H1 (cell line): ENCODE measurements at regions not wholly inside any gene's neighbourhood (a gene's known extent, or its start where the extent isn't known, plus 50 kb on each side); places are given as distances from the start of the nearest gene placed in this dataset.

Experiments used
- CTBP2 ChIP-seq: IDR thresholded peaks from 2 replicates; pipeline ENCODE4 v1.7.0; 2011; ENCODE audit warnings: borderline replicate concordance, mild to moderate bottlenecking, moderate library complexity, mixed read lengths, low read length; ENCODE audit not compliant: insufficient read depth, insufficient read length
- EP300 ChIP-seq, 2 experiments: IDR thresholded peaks; 1 replicate in 1 of 2; 2 replicates in 1 of 2; pipeline ENCODE4 v1.6.1; 2011 to 2012; ENCODE audit warnings: low read depth in 2 of 2, low read length in 2 of 2, mild to moderate bottlenecking in 2 of 2, borderline replicate concordance in 1 of 2, inconsistent platforms in 1 of 2, moderate library complexity in 1 of 2
- GTF2F1 ChIP-seq: IDR thresholded peaks from 2 replicates; pipeline ENCODE4 v1.6.1; 2012; ENCODE audit warnings: low read depth, low read length, improper control_type of control experiment, borderline replicate concordance
- HDAC2 ChIP-seq, 2 experiments: fragments of 300-600 bp in 1 of 2; sonication (generic) in 1 of 2; IDR thresholded peaks; 2 replicates each; pipeline ENCODE4 v1.6.1; 2011 to 2012; ENCODE audit warnings: low read depth in 2 of 2, low read length in 2 of 2, mild to moderate bottlenecking in 2 of 2, moderate library complexity in 2 of 2, borderline replicate concordance in 1 of 2, inconsistent platforms in 1 of 2
- POLR2AphosphoS5 ChIP-seq: IDR thresholded peaks from 2 replicates; pipeline ENCODE4 v1.6.1; 2011; ENCODE audit warnings: low read depth, low read length
- RFX5 ChIP-seq: IDR thresholded peaks from 2 replicates; pipeline ENCODE4 v1.6.1; 2011; ENCODE audit warnings: low read depth, low read length, improper control_type of control experiment, borderline replicate concordance
- SP2 ChIP-seq: IDR thresholded peaks from 2 replicates; pipeline ENCODE4 v1.6.1; 2012; ENCODE audit warnings: mild to moderate bottlenecking, low read length, inconsistent platforms
- SUZ12 ChIP-seq: fragments of 200-600 bp; sonication (generic); IDR thresholded peaks from 2 replicates; pipeline ENCODE4 v1.6.1; 2012; ENCODE audit warnings: mild to moderate bottlenecking, inconsistent platforms, low read length, moderate library complexity, mixed read lengths
- YY1 ChIP-seq: IDR thresholded peaks from 2 replicates; pipeline ENCODE4 v1.6.1; 2011; ENCODE audit warnings: low read depth, mild to moderate bottlenecking, low read length
- TF ChIP-seq, protein P1 (sequence below), 3 experiments: IDR thresholded peaks; 1 replicate in 2 of 3; 2 replicates in 1 of 3; pipeline versions ENCODE4 v1.5.1 to v1.6.1; 2011; ENCODE audit warnings: low read length in 3 of 3, mild to moderate bottlenecking in 3 of 3, inconsistent platforms in 2 of 3, low read depth in 1 of 3, moderate library complexity in 1 of 3; ENCODE audit not compliant: insufficient read depth in 1 of 3; ENCODE audit errors: control extremely low read depth in 1 of 3

DNA sequence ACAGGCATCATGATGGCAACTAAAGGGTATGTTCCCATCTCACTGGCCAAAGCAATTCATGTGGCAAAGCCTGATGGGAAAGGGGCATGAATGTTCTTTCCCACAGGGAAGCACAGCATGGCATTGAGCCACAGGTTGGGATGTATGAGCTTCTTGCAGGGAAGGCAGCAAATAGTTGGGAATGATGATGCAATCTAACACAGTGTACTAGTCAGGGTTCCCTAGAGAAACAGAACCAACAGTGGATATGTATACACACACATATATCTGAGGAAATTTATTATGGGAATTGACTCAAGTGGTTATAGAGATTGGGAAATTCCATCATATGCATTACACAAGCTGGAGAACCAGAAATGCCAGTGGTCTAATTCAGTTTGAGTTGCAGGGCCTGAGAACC, 253.6 kb upstream of the NPVF start:
- TF ChIP-seq, protein P1, sequence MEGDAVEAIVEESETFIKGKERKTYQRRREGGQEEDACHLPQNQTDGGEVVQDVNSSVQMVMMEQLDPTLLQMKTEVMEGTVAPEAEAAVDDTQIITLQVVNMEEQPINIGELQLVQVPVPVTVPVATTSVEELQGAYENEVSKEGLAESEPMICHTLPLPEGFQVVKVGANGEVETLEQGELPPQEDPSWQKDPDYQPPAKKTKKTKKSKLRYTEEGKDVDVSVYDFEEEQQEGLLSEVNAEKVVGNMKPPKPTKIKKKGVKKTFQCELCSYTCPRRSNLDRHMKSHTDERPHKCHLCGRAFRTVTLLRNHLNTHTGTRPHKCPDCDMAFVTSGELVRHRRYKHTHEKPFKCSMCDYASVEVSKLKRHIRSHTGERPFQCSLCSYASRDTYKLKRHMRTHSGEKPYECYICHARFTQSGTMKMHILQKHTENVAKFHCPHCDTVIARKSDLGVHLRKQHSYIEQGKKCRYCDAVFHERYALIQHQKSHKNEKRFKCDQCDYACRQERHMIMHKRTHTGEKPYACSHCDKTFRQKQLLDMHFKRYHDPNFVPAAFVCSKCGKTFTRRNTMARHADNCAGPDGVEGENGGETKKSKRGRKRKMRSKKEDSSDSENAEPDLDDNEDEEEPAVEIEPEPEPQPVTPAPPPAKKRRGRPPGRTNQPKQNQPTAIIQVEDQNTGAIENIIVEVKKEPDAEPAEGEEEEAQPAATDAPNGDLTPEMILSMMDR (IDR thresholded peaks at IDR 0.05; ENCODE audit: control extremely low read depth in 1 of 3, insufficient read depth in 1 of 3, low read depth in 1 of 3, low read length in 3 of 3), result no peak
- TF ChIP-seq EP300 (IDR thresholded peaks at IDR 0.05; ENCODE audit: borderline replicate concordance in 1 of 2, low read depth in 2 of 2, low read length in 2 of 2) (no peak), RFX5 (no peak), POLR2AphosphoS5 (no peak), CTBP2 (no peak), YY1 (no peak), SUZ12 (no peak), SP2 (no peak), GTF2F1 (no peak), HDAC2 (IDR thresholded peaks at IDR 0.05; ENCODE audit: borderline replicate concordance in 1 of 2, low read depth in 2 of 2, low read length in 2 of 2) (no peak)
